CMK (cell line): ENCODE measurements at regions not wholly inside any gene's neighbourhood (a gene's known extent, or its start where the extent isn't known, plus 50 kb on each side); places are given as distances from the start of the nearest gene placed in this dataset.

ENCODE experiments used
- DNase-seq: peaks from one replicate; pipeline ENCODE4 v3.0.0-alpha.2; 2010; ENCODE audit warnings: low read depth

GRCh38 chr4:42330002-42330592 is 67.2 kb upstream of the SHISA3 start:
- no peak for DNase-seq

- no peak for DNase-seq
These were observed 66.2 kb upstream of the SHISA3 start for GRCh38 chr4:42331040-42331439.

DNA sequence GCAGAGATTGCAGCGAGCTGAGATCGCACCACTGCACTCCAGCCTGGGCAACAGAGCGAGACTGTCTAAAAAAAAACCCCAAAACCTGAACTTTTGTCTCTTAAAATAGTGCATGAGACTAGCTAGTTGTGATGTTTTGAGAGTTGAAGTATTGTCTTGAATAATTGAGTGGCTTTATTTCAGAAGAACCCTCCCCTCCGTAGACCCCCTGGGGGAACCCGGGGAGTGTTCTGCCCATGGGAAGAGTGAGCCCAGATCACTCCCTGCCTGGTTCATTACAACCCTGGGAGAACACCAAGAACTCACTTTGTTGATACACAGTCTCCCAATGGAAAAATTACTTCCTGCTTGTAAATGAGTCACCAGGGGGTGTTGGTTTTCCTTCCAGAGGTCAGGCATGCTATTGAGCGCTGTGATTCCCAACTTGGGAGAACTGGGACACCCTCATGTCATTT is 65.3 kb upstream of the SHISA3 start:
- DNase-seq = no peak

DNA sequence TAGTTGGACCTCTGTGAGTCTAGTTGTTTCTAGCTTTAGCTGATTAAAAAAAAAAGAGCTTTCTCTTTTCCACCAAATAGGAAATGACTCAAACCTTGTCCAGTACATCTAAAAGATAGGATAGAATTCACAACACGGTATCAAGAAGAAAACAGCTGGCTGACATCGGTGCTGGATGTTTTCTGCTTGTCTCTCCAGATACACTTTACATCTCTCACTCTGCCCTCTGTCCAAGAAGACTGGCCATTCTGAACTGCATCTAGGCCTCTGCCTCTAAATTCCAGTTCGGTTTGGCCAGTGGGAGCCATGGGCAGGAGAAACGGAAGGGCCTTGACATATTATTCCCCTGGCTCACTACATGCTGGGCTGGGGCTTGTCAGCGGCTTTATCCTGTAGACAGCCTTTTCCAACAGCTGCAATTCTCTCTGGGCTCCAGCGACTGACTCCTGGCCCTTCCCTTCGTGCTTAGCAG is 57.3 kb upstream of the SHISA3 start:
- DNase-seq = no peak

DNA sequence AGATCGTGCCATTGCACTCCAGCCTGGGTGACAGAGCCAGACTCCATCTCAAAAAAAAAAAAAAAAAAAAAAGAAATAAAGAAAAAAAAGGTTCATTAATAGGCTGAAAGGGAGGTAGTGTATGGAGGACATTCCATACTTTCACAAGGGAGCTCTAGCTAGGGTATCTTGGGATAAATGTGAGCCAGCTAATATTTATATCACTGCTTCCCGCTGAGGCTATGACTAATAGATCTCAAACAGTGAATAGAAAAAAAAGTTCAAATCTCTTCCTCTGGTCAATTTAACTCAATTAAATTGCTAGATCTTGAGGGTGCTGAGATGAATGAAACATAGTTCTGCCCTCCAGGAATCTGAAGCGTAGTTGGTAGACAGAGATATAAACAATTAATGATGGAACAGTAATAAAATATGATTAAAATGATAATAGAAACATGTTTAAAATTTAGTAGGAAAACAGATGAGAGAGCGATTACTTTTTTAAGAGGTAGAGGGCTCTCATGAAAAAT is 55.7 kb upstream of the SHISA3 start:
- DNase-seq = no peak

DNA sequence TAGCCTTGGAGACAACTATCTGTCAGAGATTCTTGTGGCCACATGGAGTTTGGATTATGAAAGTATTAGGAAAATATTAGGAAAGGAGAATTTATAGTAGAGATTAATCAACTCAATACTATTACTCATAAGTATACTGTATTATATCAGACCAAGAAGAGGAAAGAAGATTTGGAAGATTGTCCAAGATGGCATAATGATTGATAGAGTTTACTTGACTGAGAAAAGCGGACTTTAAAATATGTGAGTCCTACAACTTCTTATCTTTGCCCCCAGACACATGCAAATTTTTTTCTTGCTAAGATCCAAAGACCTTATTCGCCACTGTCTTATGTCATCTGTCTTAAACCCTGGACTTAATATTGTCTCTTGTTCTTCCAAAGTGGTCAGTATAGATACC is 54.8 kb upstream of the SHISA3 start:
- DNase-seq = peak; percentile 15

DNA sequence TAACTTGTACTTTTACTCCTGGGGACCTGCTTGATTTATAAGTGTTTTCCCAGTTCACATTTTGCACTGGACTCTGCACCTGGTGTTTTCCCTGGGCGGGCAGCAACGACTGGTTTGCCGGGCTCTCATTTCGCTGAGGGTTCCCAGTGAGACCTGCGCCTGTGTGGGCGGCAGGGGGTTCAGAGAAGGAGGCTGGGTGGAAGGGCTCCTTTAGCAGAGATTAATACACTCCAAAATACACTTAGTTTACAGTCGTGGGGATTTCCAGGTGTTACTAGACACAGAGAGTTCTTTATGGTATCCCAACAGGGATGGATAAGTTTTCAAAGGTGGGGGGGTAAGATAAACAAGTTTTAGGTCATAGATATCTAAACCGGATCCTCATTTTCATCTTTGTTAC is 53.0 kb upstream of the SHISA3 start:
- no peak for DNase-seq

DNA sequence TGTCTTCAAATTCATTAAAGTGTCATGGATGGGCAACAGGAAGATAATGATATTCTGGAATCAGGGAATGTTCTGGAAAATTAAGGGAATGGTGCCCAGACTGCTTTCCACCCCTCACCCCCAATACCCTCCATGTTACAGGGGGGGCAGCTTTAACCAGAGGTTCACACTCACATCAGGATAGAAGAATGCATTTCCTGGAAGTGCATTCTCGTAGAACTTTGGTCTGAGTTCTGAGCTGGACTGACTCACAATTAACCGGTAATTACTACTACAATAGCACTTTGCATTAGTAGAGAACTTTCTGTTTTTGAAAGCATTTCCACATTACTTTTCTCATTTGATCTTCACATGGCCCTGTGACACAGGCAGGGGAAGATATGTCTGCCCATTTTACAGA is 52.5 kb upstream of the SHISA3 start:
- no peak for DNase-seq

DNA sequence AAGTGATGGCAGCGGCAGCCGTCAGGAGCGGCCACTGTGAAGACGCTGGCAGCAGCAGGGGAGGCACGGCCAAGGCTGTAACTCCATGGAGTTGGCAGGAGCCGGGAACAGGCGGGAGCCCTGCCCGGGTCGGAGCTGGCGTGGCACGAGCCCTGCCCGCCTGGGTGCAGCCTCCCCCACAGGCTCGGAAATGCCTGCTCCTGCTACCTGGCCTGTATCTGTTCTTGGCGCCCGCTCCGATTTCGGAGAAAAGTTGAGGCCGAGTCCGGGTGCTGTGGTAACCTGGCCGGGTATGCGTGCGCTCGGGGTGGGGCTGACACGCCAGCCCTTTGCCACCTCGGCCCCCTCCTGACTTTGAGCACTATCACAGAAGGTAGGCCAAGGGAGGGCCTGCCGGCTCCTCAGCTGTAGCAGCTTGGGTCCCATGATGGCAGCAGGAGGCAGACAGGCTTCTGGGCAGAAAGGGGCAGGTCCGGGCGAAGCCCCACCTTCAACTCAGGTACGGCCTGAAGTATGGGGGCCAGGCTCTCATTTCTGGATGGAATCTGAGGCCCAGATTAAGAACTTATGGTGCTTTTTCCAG is 51.2 kb upstream of the SHISA3 start:
- no peak for DNase-seq

- DNase-seq = no peak
These were observed 50.2 kb upstream of the SHISA3 start for GRCh38 chr4:42347076-42347475.
